PC-9 (cell line): ENCODE measurements at regions not wholly inside any gene's neighbourhood (a gene's known extent, or its start where the extent isn't known, plus 50 kb on each side); places are given as distances from the start of the nearest gene placed in this dataset.

Source experiments
- EZH2 ChIP-seq: fragments of 200-600 bp; sonication (generic); IDR thresholded peaks from 2 replicates; pipeline ENCODE4 v1.8.0; 2017; ENCODE audit warnings: antibody characterized with exemption, low read depth
- TF ChIP-seq, protein P1 (sequence below): fragments of 200-600 bp; sonication (generic); conservative IDR thresholded peaks from 2 replicates; pipeline ENCODE4 v1.6.1; 2017; ENCODE audit warnings: mixed run types, antibody characterized with exemption, mild to moderate bottlenecking, moderate library complexity

- TF ChIP-seq, protein P1, sequence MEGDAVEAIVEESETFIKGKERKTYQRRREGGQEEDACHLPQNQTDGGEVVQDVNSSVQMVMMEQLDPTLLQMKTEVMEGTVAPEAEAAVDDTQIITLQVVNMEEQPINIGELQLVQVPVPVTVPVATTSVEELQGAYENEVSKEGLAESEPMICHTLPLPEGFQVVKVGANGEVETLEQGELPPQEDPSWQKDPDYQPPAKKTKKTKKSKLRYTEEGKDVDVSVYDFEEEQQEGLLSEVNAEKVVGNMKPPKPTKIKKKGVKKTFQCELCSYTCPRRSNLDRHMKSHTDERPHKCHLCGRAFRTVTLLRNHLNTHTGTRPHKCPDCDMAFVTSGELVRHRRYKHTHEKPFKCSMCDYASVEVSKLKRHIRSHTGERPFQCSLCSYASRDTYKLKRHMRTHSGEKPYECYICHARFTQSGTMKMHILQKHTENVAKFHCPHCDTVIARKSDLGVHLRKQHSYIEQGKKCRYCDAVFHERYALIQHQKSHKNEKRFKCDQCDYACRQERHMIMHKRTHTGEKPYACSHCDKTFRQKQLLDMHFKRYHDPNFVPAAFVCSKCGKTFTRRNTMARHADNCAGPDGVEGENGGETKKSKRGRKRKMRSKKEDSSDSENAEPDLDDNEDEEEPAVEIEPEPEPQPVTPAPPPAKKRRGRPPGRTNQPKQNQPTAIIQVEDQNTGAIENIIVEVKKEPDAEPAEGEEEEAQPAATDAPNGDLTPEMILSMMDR: no peak
- no peak for TF ChIP-seq EZH2
Observed at GRCh38 chr4:152264106-152264505, 271.8 kb downstream of the FBXW7 start.
